ENCODE measurements at regions not wholly inside any gene's neighbourhood (a gene's known extent, or its start where the extent isn't known, plus 50 kb on each side); places are given as distances from the start of the nearest gene placed in this dataset.
"Not testable (repeated sequence)": the region's sequence is repeated elsewhere in the genome, so short reads cannot be mapped to it uniquely, and the experiment has no call there.

- H3K27ac ChIP-seq; H3K9me3 ChIP-seq (ENCODE audit: low read depth); H3K9me3 Mint-ChIP-seq; H3K4me1 ChIP-seq; H3K36me3 ChIP-seq; H3K4me3 ChIP-seq; DNase-seq (ENCODE audit: low spot score); H3F3A ChIP-seq (ENCODE audit: low read depth); H3K36me3 Mint-ChIP-seq; H3K27ac Mint-ChIP-seq; H3K4me3 Mint-ChIP-seq; H2AFZ ChIP-seq (replicated peaks); H3K9ac ChIP-seq; H4K20me1 ChIP-seq (ENCODE audit: low read depth); H3K4me1 Mint-ChIP-seq; H3K27me3 Mint-ChIP-seq (ENCODE audit: insufficient read depth, low read depth); H3K79me2 ChIP-seq (ENCODE audit: low read depth); H3K27me3 ChIP-seq; H3K4me2 ChIP-seq: not testable (repeated sequence)
Measured at GRCh38 chr6:58181557-58182065, 864.2 kb downstream of the PRIM2 start.

- not testable (repeated sequence) for H3K4me2 ChIP-seq; H2AFZ ChIP-seq (replicated peaks); H4K20me1 ChIP-seq (ENCODE audit: low read depth); H3K36me3 ChIP-seq; H3K4me1 ChIP-seq; H3K27me3 ChIP-seq; H3K4me3 ChIP-seq; H3K9me3 Mint-ChIP-seq; H3K27ac Mint-ChIP-seq; H3K4me1 Mint-ChIP-seq; H3K9me3 ChIP-seq (ENCODE audit: low read depth); H3K79me2 ChIP-seq (ENCODE audit: low read depth); H3K36me3 Mint-ChIP-seq; H3K27ac ChIP-seq; H3K9ac ChIP-seq; DNase-seq (ENCODE audit: low spot score); H3K4me3 Mint-ChIP-seq; H3F3A ChIP-seq (ENCODE audit: low read depth); H3K27me3 Mint-ChIP-seq (ENCODE audit: insufficient read depth, low read depth)
Measured at GRCh38 chr6:58185300-58185699, 867.9 kb downstream of the PRIM2 start.

GRCh38 chr6:58193209-58193608 lies 875.8 kb downstream of the PRIM2 start:
- H3K27me3 Mint-ChIP-seq (ENCODE audit: insufficient read depth, low read depth); H3K79me2 ChIP-seq (ENCODE audit: low read depth); H3K4me3 Mint-ChIP-seq; H3K9ac ChIP-seq; H3K4me3 ChIP-seq; H2AFZ ChIP-seq (replicated peaks); H3K27ac ChIP-seq; H3K4me2 ChIP-seq; H3F3A ChIP-seq (ENCODE audit: low read depth); H4K20me1 ChIP-seq (ENCODE audit: low read depth); H3K36me3 Mint-ChIP-seq; H3K4me1 Mint-ChIP-seq; H3K9me3 Mint-ChIP-seq; H3K27ac Mint-ChIP-seq; H3K4me1 ChIP-seq; DNase-seq (ENCODE audit: low spot score); H3K36me3 ChIP-seq; H3K27me3 ChIP-seq; H3K9me3 ChIP-seq (ENCODE audit: low read depth): not testable (repeated sequence)

- H3K27me3 Mint-ChIP-seq (ENCODE audit: insufficient read depth, low read depth) = no peaks in the 10 kb centered on the region
- Histone ChIP-seq H3F3A (ENCODE audit: low read depth) (no peaks in the 10 kb centered on the region), H3K4me2 (no peak overlapping the region), H3K9me3 (ENCODE audit: low read depth) (peaks cover 10% of the 10 kb centered on the region), H3K4me3 (no peak overlapping the region), H3K27me3 (no peaks in the 10 kb centered on the region), H4K20me1 (ENCODE audit: low read depth) (no peaks in the 10 kb centered on the region), H3K9ac (no peak overlapping the region), H2AFZ (replicated peaks) (no peak overlapping the region), H3K79me2 (ENCODE audit: low read depth) (no peaks in the 10 kb centered on the region), H3K36me3 (no peaks in the 10 kb centered on the region), H3K4me1 (no peaks in the 10 kb centered on the region), H3K27ac (no peak overlapping the region)
- H3K4me3 Mint-ChIP-seq = no peak overlapping the region
- TF ChIP-seq EZH2 (IDR thresholded peaks at IDR 0.05) (no peak), EZH2phosphoT487 (IDR thresholded peaks at IDR 0.05) (no peak), CTCF (IDR thresholded peaks at IDR 0.05) (no peak)
- H3K27ac Mint-ChIP-seq = no peak overlapping the region
- no peak for DNase-seq (ENCODE audit: low spot score)
- H3K9me3 Mint-ChIP-seq = no peaks in the 10 kb centered on the region
- no peaks in the 10 kb centered on the region for H3K36me3 Mint-ChIP-seq
- H3K4me1 Mint-ChIP-seq = peaks cover 3% of the 10 kb centered on the region
Measured at GRCh38 chr6:58198301-58198700, 880.9 kb downstream of the PRIM2 start.

GRCh38 chr6:58237124-58237523 lies 919.7 kb downstream of the PRIM2 start:
- H3K27ac Mint-ChIP-seq; H4K20me1 ChIP-seq (ENCODE audit: low read depth); H3K4me2 ChIP-seq; H3F3A ChIP-seq (ENCODE audit: low read depth); H3K79me2 ChIP-seq (ENCODE audit: low read depth); H3K27me3 Mint-ChIP-seq (ENCODE audit: insufficient read depth, low read depth); H3K4me3 ChIP-seq; H3K27ac ChIP-seq; H3K4me3 Mint-ChIP-seq; H3K9ac ChIP-seq; H3K36me3 ChIP-seq; H3K4me1 ChIP-seq; DNase-seq (ENCODE audit: low spot score); H3K4me1 Mint-ChIP-seq; H3K9me3 Mint-ChIP-seq; H3K27me3 ChIP-seq; H3K36me3 Mint-ChIP-seq; H2AFZ ChIP-seq (replicated peaks): not testable (repeated sequence)
- H3K9me3 ChIP-seq (ENCODE audit: low read depth) = peaks cover 13% of the 10 kb centered on the region

- not testable (repeated sequence) for H3K4me1 Mint-ChIP-seq; H3K27me3 Mint-ChIP-seq (ENCODE audit: insufficient read depth, low read depth); H4K20me1 ChIP-seq (ENCODE audit: low read depth)
Measured at GRCh38 chr6:58238421-58238820, 921.0 kb downstream of the PRIM2 start.

GRCh38 chr6:58257625-58258024 lies 940.2 kb downstream of the PRIM2 start:
- H3F3A ChIP-seq (ENCODE audit: low read depth); H3K27me3 ChIP-seq; H3K4me1 Mint-ChIP-seq; H3K4me3 Mint-ChIP-seq; H3K27ac Mint-ChIP-seq; DNase-seq (ENCODE audit: low spot score); H4K20me1 ChIP-seq (ENCODE audit: low read depth); H2AFZ ChIP-seq (replicated peaks); H3K4me3 ChIP-seq; H3K36me3 ChIP-seq; H3K79me2 ChIP-seq (ENCODE audit: low read depth); H3K27ac ChIP-seq; H3K36me3 Mint-ChIP-seq; H3K4me1 ChIP-seq; H3K9ac ChIP-seq; H3K27me3 Mint-ChIP-seq (ENCODE audit: insufficient read depth, low read depth); H3K4me2 ChIP-seq: not testable (repeated sequence)
- peaks cover 14% of the 10 kb centered on the region for H3K9me3 Mint-ChIP-seq
- peaks cover 10% of the 10 kb centered on the region for H3K9me3 ChIP-seq (ENCODE audit: low read depth)

More at GRCh38 chr6:58238421-58238820, 921.0 kb downstream of the PRIM2 start:
- H3F3A ChIP-seq (ENCODE audit: low read depth); H3K79me2 ChIP-seq (ENCODE audit: low read depth); H3K27ac Mint-ChIP-seq; H3K9me3 ChIP-seq (ENCODE audit: low read depth); H3K9ac ChIP-seq; H3K27me3 ChIP-seq; H2AFZ ChIP-seq (replicated peaks); DNase-seq (ENCODE audit: low spot score); H3K36me3 Mint-ChIP-seq; H3K9me3 Mint-ChIP-seq; H3K4me1 ChIP-seq; H3K27ac ChIP-seq; H3K36me3 ChIP-seq; H3K4me3 Mint-ChIP-seq; H3K4me2 ChIP-seq; H3K4me3 ChIP-seq: not testable (repeated sequence)
